OCI-LY1 (cell line): ENCODE measurements at regions not wholly inside any gene's neighbourhood (a gene's known extent, or its start where the extent isn't known, plus 50 kb on each side); places are given as distances from the start of the nearest gene placed in this dataset.

Experiments used
- H2AFZ ChIP-seq: fragments of 200-600 bp; sonication (generic), shearing (Covaris generic); 2 replicates; pipeline ENCODE4 v1.6.0; 2014; ENCODE audit warnings: antibody characterized with exemption, mild to moderate bottlenecking, low read length
- H3F3A ChIP-seq: fragments of 200-600 bp; sonication (generic), shearing (Covaris generic); 2 replicates; pipeline ENCODE4 v1.6.0; 2014; ENCODE audit warnings: mild to moderate bottlenecking, antibody characterized with exemption, low read length, moderate library complexity; ENCODE audit not compliant: insufficient read depth
- H3K27ac ChIP-seq: fragments of 200-600 bp; sonication (generic); 2 replicates; pipeline ENCODE4 v1.5.1; 2014; ENCODE audit warnings: low read length, mixed run types, mild to moderate bottlenecking, low read depth; ENCODE audit not compliant: poor library complexity, severe bottlenecking
- H3K27me3 ChIP-seq: fragments of 200-600 bp; sonication (generic); 2 replicates; pipeline ENCODE4 v1.6.0; 2014; ENCODE audit warnings: antibody characterized with exemption, mild to moderate bottlenecking, low read length, moderate library complexity; ENCODE audit not compliant: insufficient read depth
- H3K36me3 ChIP-seq: fragments of 200-600 bp; sonication (generic); 2 replicates; pipeline ENCODE4 v1.6.1; 2014; ENCODE audit warnings: mild to moderate bottlenecking, antibody characterized with exemption, low read length, moderate library complexity, mixed read lengths; ENCODE audit not compliant: insufficient read depth
- H3K4me1 ChIP-seq: fragments of 200-600 bp; sonication (generic); 2 replicates; pipeline ENCODE4 v1.5.1; 2014; ENCODE audit warnings: mild to moderate bottlenecking, low read length, moderate library complexity; ENCODE audit not compliant: insufficient read depth, severe bottlenecking
- H3K4me2 ChIP-seq: fragments of 200-600 bp; sonication (generic), shearing (Covaris generic); 2 replicates; pipeline ENCODE4 v1.6.1; 2014; ENCODE audit warnings: low read length
- H3K4me3 ChIP-seq: fragments of 200-600 bp; sonication (generic); 2 replicates; pipeline ENCODE4 v1.5.1; 2014; ENCODE audit warnings: low read length, low read depth, mild to moderate bottlenecking, mixed read lengths; ENCODE audit not compliant: poor library complexity, severe bottlenecking
- H3K79me2 ChIP-seq: fragments of 200-600 bp; shearing (Covaris generic); 2 replicates; pipeline ENCODE4 v1.6.1; 2016; ENCODE audit warnings: mixed run types, low read length, mixed read lengths; ENCODE audit not compliant: insufficient read depth
- H3K9ac ChIP-seq: fragments of 200-600 bp; sonication (generic), shearing (Covaris generic); 2 replicates; pipeline ENCODE4 v1.6.1; 2014; ENCODE audit warnings: mild to moderate bottlenecking, low read length, mixed read lengths
- H3K9me2 ChIP-seq: fragments of 200-600 bp; sonication (generic), shearing (Covaris generic); 2 replicates; pipeline ENCODE4 v1.6.1; 2014; ENCODE audit warnings: low read depth, mild to moderate bottlenecking, low read length, mixed read lengths
- H3K9me3 ChIP-seq: fragments of 200-600 bp; shearing (Covaris generic); 2 replicates; pipeline ENCODE4 v1.6.1; 2014; ENCODE audit warnings: low read length, mixed read lengths
- H4K20me1 ChIP-seq: fragments of 200-600 bp; sonication (generic), shearing (Covaris generic); 2 replicates; pipeline ENCODE4 v1.6.0; 2016; ENCODE audit warnings: mild to moderate bottlenecking, low read length; ENCODE audit not compliant: insufficient read depth
- EZH2 ChIP-seq: fragments of 200-600 bp; sonication (generic), shearing (Covaris generic); IDR thresholded peaks from 2 replicates; pipeline ENCODE4 v1.8.0; 2017; ENCODE audit warnings: borderline replicate concordance, mixed run types, mild to moderate bottlenecking, antibody characterized with exemption, low read length, moderate library complexity, mixed read lengths
- TF ChIP-seq, protein P1 (sequence below): fragments of 200-600 bp; sonication (generic), shearing (Covaris generic); IDR thresholded peaks from 2 replicates; pipeline ENCODE4 v1.5.1; 2017; ENCODE audit warnings: mild to moderate bottlenecking, antibody characterized with exemption, low read length, moderate library complexity, mixed read lengths

- Histone ChIP-seq H3K9ac (no peak overlapping the region), H3K36me3 (no peaks in the 10 kb centered on the region), H3K27ac (no peak overlapping the region), H3K79me2 (no peaks in the 10 kb centered on the region), H3K9me2 (no peaks in the 10 kb centered on the region), H3K27me3 (no peaks in the 10 kb centered on the region), H2AFZ (no peak overlapping the region), H3K9me3 (no peaks in the 10 kb centered on the region), H3K4me2 (no peak overlapping the region), H3K4me1 (no peaks in the 10 kb centered on the region), H3F3A (no peaks in the 10 kb centered on the region), H3K4me3 (no peak overlapping the region), H4K20me1 (no peaks in the 10 kb centered on the region)
- TF ChIP-seq, protein P1, sequence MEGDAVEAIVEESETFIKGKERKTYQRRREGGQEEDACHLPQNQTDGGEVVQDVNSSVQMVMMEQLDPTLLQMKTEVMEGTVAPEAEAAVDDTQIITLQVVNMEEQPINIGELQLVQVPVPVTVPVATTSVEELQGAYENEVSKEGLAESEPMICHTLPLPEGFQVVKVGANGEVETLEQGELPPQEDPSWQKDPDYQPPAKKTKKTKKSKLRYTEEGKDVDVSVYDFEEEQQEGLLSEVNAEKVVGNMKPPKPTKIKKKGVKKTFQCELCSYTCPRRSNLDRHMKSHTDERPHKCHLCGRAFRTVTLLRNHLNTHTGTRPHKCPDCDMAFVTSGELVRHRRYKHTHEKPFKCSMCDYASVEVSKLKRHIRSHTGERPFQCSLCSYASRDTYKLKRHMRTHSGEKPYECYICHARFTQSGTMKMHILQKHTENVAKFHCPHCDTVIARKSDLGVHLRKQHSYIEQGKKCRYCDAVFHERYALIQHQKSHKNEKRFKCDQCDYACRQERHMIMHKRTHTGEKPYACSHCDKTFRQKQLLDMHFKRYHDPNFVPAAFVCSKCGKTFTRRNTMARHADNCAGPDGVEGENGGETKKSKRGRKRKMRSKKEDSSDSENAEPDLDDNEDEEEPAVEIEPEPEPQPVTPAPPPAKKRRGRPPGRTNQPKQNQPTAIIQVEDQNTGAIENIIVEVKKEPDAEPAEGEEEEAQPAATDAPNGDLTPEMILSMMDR: no peak
- no peak for TF ChIP-seq EZH2
These were observed 50.6 kb upstream of the IFNGR1 start for GRCh38 chr6:137269803-137270202.

DNA sequence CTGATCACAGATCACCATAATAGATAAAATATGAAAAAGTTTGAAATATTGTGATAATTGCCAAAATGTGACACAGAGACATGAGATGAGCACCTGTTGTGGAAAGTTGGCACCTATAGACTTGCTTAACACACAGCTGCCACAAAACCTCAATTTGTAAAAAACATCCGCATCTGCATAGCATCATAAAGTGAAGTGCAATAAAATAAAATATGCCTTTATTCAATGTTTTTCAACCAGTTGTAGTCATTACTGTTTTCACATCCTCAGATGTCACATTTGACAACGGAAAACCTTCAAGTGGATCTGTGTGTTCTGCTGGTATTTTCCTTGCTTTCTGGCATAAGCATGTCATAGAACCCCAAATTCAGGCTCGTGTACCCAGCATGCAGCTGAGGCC, 50.2 kb upstream of the IFNGR1 start:
- Histone ChIP-seq H3K4me3 (no peak overlapping the region), H3K9ac (no peak overlapping the region), H3K79me2 (no peaks in the 10 kb centered on the region), H3K27me3 (no peaks in the 10 kb centered on the region), H3K9me3 (no peaks in the 10 kb centered on the region), H3F3A (no peaks in the 10 kb centered on the region), H3K4me1 (no peaks in the 10 kb centered on the region), H4K20me1 (no peaks in the 10 kb centered on the region), H3K36me3 (no peaks in the 10 kb centered on the region), H3K9me2 (no peaks in the 10 kb centered on the region), H3K27ac (no peak overlapping the region), H2AFZ (no peak overlapping the region), H3K4me2 (no peak overlapping the region)
- no peak for TF ChIP-seq EZH2
- TF ChIP-seq, protein P1: no peak
